Panc1 (cell line): ENCODE measurements at regions not wholly inside any gene's neighbourhood (a gene's known extent, or its start where the extent isn't known, plus 50 kb on each side); places are given as distances from the start of the nearest gene placed in this dataset.

Source experiments
- ATAC-seq: fragments of 200-7000 bp; cut with Tn5 transposase; 2 replicates; pipeline ENCODE4 v1.9.1; 2020; ENCODE audit warnings: mild to moderate bottlenecking, moderate library complexity
- BruUV-seq: library from RNA; stranded (reverse); fragments of 400-500 nt; replicated peaks from 2 replicates; lab custom pipeline; 2021; lab: Mats Ljungman, UMichigan
- CTCF ChIA-PET: fragments of 300-600 bp; sonication (Branson Sonifier 250); formaldehyde crosslinking; loops from one replicate; lab custom pipeline; 2022; ENCODE audit warnings: antibody characterized with exemption; lab: Charles Lee
- POLR2A ChIA-PET: fragments of 300-600 bp; sonication (Branson Sonifier 250); formaldehyde crosslinking; loops from one replicate; lab custom pipeline; 2022; ENCODE audit warnings: antibody characterized with exemption; lab: Charles Lee
- DNase-seq: peaks from one replicate; pipeline ENCODE4 v3.0.0-alpha.2; 2010; ENCODE audit warnings: low read depth, low spot score
- H3K27ac ChIP-seq: 2 replicates; pipeline ENCODE4 v1.5.1; 2011; ENCODE audit warnings: mild to moderate bottlenecking, low read length, inconsistent platforms
- H3K27me3 ChIP-seq: fragments of 200-500 bp; sonication (Bioruptor generic); 2 replicates; pipeline ENCODE4 v1.6.0; 2014; ENCODE audit warnings: low read length, inconsistent platforms; ENCODE audit not compliant: control insufficient read depth, insufficient read depth
- H3K36me3 ChIP-seq: fragments of 200-500 bp; sonication (Bioruptor generic); 2 replicates; pipeline ENCODE4 v1.5.1; 2014; ENCODE audit warnings: inconsistent platforms, mild to moderate bottlenecking, low read length, moderate library complexity; ENCODE audit not compliant: control insufficient read depth, insufficient read depth
- H3K4me1 ChIP-seq: 2 replicates; pipeline ENCODE4 v1.5.1; 2011; ENCODE audit warnings: inconsistent platforms, mild to moderate bottlenecking, low read length, moderate library complexity; ENCODE audit not compliant: control insufficient read depth, insufficient read depth
- H3K4me3 ChIP-seq, 2 experiments: 2 replicates each; pipeline ENCODE4 v1.5.1; 2011 to 2012; ENCODE audit warnings: low read depth in 2 of 2, low read length in 2 of 2, mild to moderate bottlenecking in 2 of 2, inconsistent platforms in 1 of 2, moderate library complexity in 1 of 2
- H3K9me3 ChIP-seq: fragments of 200-500 bp; sonication (Bioruptor generic); 2 replicates; pipeline ENCODE4 v1.5.1; 2014; ENCODE audit warnings: low read depth, mild to moderate bottlenecking, inconsistent platforms, low read length, moderate library complexity; ENCODE audit not compliant: control insufficient read depth, insufficient read depth
- CTCF ChIP-seq: fragments of 450-650 bp; IDR thresholded peaks from 2 replicates; pipeline ENCODE4 v1.5.1; 2017; ENCODE audit warnings: mild to moderate bottlenecking
- POLR2AphosphoS5 ChIP-seq: IDR thresholded peaks from 2 replicates; pipeline ENCODE4 v1.6.1; 2012; ENCODE audit warnings: mild to moderate bottlenecking, low read depth, low read length, moderate library complexity
- REST ChIP-seq, 2 experiments: IDR thresholded peaks; 2 replicates each; pipeline ENCODE4 v1.6.1; 2011 to 2012; ENCODE audit warnings: low read depth in 2 of 2, control low read depth in 1 of 2, low read length in 1 of 2, mild to moderate bottlenecking in 1 of 2, moderate library complexity in 1 of 2; ENCODE audit not compliant: insufficient read depth in 1 of 2
- SIN3A ChIP-seq: IDR thresholded peaks from 2 replicates; pipeline ENCODE4 v1.6.1; 2012; ENCODE audit warnings: low read depth, mild to moderate bottlenecking, low read length, moderate library complexity, borderline replicate concordance; ENCODE audit not compliant: insufficient read depth
- TCF7L2 ChIP-seq: IDR thresholded peaks from 2 replicates; pipeline ENCODE4 v1.6.1; 2011; ENCODE audit warnings: mild to moderate bottlenecking, low read depth, low read length, inconsistent platforms
- in situ Hi-C: cut with HindIII; loops from 2 replicates; pipeline ENCODE4 v1.10.0; 2016; ENCODE audit warnings: low sequenced_read_pairs, low pct_unique_long_range_greater_than_20kb
- intact Hi-C: fragments of 100-400 bp; cut with micrococcal nuclease; formaldehyde crosslinking; loops from one replicate; pipeline ENCODE4 v1.10.0; 2022; ENCODE audit not compliant: unreplicated experiment

- ChIA-PET CTCF (no interaction called here), POLR2A (no interaction called here)
- Histone ChIP-seq H3K27ac (no peak overlapping the region), H3K9me3 (no peaks in the 10 kb centered on the region), H3K36me3 (no peaks in the 10 kb centered on the region), H3K4me1 (no peaks in the 10 kb centered on the region), H3K4me3 (no peak overlapping the region), H3K27me3 (no peaks in the 10 kb centered on the region)
- intact Hi-C loops, result no loop called here
- no peak for TF ChIP-seq POLR2AphosphoS5
- no peak for TF ChIP-seq CTCF
- no peak for TF ChIP-seq TCF7L2
- in situ Hi-C loops, result no loop called here
- no TSS peak for BruUV-seq
- no peak for ATAC-seq
- DNase-seq, result no peak
These were observed 304.6 kb upstream of the TBC1D5 start for GRCh38 chr3:18047052-18047451.

DNA sequence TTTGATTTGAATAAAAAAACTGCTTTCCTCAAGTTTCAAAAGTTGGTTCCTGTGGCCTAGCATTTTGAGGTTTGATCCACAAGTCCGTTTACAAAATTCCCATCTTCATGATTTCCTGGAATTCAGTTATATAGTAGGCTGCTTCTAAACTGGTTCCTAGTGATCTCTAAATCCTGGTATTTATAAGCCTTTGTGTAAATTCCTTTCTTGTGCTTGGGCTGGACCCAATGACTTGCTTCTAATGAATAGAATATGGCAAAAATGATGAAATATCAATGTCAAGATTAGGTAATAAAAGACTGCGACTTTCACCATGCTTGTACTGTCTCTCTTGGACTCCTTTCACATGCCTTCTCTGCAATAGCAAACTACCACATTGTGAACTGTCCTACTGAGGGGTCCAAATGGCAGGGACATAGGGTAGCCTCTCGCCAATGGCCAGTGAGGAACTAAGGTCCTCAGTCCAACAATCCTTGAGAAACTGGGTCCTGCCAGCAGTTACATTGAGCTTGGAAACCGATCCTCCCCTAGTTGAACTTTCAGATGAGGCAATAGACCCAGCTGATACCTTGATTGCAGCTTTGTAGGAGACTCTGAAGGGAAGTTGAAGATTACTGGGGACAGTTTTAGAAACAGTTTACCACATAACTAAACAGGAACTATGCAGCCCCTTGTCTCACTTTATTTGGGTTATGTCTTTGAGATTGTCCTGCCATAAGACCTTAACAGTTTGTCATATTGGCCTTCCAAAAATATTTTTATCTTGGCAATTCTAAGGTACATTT, 303.9 kb upstream of the TBC1D5 start:
- Histone ChIP-seq H3K9me3 (no peaks in the 10 kb centered on the region), H3K4me3 (no peak overlapping the region), H3K27me3 (no peaks in the 10 kb centered on the region), H3K4me1 (no peaks in the 10 kb centered on the region), H3K27ac (no peak overlapping the region), H3K36me3 (no peaks in the 10 kb centered on the region)
- DNase-seq, result no peak
- intact Hi-C loops (no loop called here), in situ Hi-C loops (no loop called here)
- no TSS peak for BruUV-seq
- CTCF ChIA-PET, result no interaction called here
- no peak for TF ChIP-seq SIN3A
- POLR2A ChIA-PET, result no interaction called here
- no peak for ATAC-seq

GRCh38 chr3:18044971-18045880, 302.8 kb upstream of the TBC1D5 start:
- no peak for DNase-seq
- intact Hi-C loops, result no loop called here
- no peaks in the 10 kb centered on the region for H3K27me3 ChIP-seq
- POLR2A ChIA-PET, result no interaction called here
- H3K4me3 ChIP-seq, result no peak overlapping the region
- no peak for ATAC-seq
- H3K4me1 ChIP-seq, result no peaks in the 10 kb centered on the region
- TF ChIP-seq POLR2AphosphoS5 (no peak), REST (IDR thresholded peaks at IDR 0.05; ENCODE audit: insufficient read depth in 1 of 2, low read depth in 2 of 2, low read length in 1 of 2) (no peak), TCF7L2 (no peak), SIN3A (no peak), CTCF (no peak)
- CTCF ChIA-PET, result no interaction called here
- no peaks in the 10 kb centered on the region for H3K9me3 ChIP-seq
- in situ Hi-C loops, result no loop called here
- no peak overlapping the region for H3K27ac ChIP-seq
- H3K36me3 ChIP-seq, result no peaks in the 10 kb centered on the region
- no TSS peak for BruUV-seq
